IgD-negative memory B cell (primary cell): ENCODE measurements at regions not wholly inside any gene's neighbourhood (a gene's known extent, or its start where the extent isn't known, plus 50 kb on each side); places are given as distances from the start of the nearest gene placed in this dataset.

ENCODE experiments used
- H3K27ac Mint-ChIP-seq, 3 donors: one replicate each; pipeline ENCODE4 v1.8.0; 2020 to 2022; ENCODE audit warnings: mild to moderate bottlenecking in 3 of 3, mixed read lengths in 3 of 3, moderate library complexity in 1 of 3
- H3K27me3 Mint-ChIP-seq: one replicate; pipeline ENCODE4 v1.8.0; 2021; ENCODE audit warnings: mixed read lengths
- H3K36me3 Mint-ChIP-seq: one replicate; pipeline ENCODE4 v1.8.0; 2020; ENCODE audit warnings: mild to moderate bottlenecking, mixed read lengths
- H3K4me1 Mint-ChIP-seq, 3 donors: one replicate each; pipeline ENCODE4 v1.8.0; 2020 to 2022; ENCODE audit warnings: mixed read lengths in 3 of 3, mild to moderate bottlenecking in 1 of 3
- H3K4me3 Mint-ChIP-seq, 4 donors: one replicate each; pipeline ENCODE4 v1.8.0; 2020 to 2022; ENCODE audit warnings: mild to moderate bottlenecking in 4 of 4, mixed read lengths in 4 of 4, moderate library complexity in 3 of 4
- H3K9me3 Mint-ChIP-seq, 3 donors: one replicate each; pipeline ENCODE4 v1.8.0; 2020 to 2021; ENCODE audit warnings: mixed read lengths in 3 of 3, mild to moderate bottlenecking in 1 of 3

GRCh38 chr12:82120901-82121300 is 237.3 kb downstream of the CCDC59 start:
- Mint-ChIP-seq H3K27ac (no peak overlapping the region), H3K4me1 (no peaks in the 10 kb centered on the region)

GRCh38 chr12:82109243-82109642 is 248.9 kb downstream of the CCDC59 start:
- no peaks in the 10 kb centered on the region for H3K36me3 Mint-ChIP-seq
- H3K27me3 Mint-ChIP-seq: no peaks in the 10 kb centered on the region
- peaks cover 0 to 14% (median 0%) of the 10 kb centered on the region in 3 donors for H3K9me3 Mint-ChIP-seq
- no peak overlapping the region for H3K4me3 Mint-ChIP-seq
- no peak overlapping the region for H3K27ac Mint-ChIP-seq
- no peaks in the 10 kb centered on the region for H3K4me1 Mint-ChIP-seq

More at GRCh38 chr12:82120901-82121300, 237.3 kb downstream of the CCDC59 start:
- no peak overlapping the region for H3K4me3 Mint-ChIP-seq
- H3K27me3 Mint-ChIP-seq: no peaks in the 10 kb centered on the region
- H3K9me3 Mint-ChIP-seq: peaks cover 3 to 17% (median 5%) of the 10 kb centered on the region in 3 donors
- H3K36me3 Mint-ChIP-seq: peaks cover 2% of the 10 kb centered on the region

DNA sequence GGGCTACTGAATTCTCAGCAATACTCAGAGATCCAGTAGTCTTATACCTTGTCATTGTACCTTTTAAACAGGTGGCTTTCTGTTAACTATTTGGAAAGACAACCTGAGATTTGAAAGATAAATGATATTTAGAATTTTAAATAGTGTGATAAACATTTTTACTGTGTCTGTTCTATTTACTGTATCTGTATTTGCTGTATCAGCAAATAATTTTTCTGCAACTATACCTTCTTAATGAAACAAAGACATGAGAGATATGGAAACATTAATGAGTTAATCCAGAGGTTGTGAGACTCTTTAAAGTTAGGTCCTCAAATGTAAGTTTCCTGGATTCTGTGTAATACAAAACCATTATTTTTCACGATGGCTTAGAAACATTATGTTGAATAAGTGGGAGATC is 249.6 kb downstream of the CCDC59 start:
- Mint-ChIP-seq H3K27ac (no peak overlapping the region), H3K9me3 (peaks cover 0 to 14% (median 0%) of the 10 kb centered on the region in 3 donors), H3K4me1 (no peaks in the 10 kb centered on the region), H3K36me3 (no peaks in the 10 kb centered on the region), H3K27me3 (no peaks in the 10 kb centered on the region), H3K4me3 (no peak overlapping the region)

GRCh38 chr12:82099216-82099615 is 259.0 kb downstream of the CCDC59 start:
- Mint-ChIP-seq H3K27ac (no peak overlapping the region), H3K36me3 (no peaks in the 10 kb centered on the region), H3K9me3 (peaks cover 4 to 20% (median 5%) of the 10 kb centered on the region in 3 donors), H3K4me3 (no peak overlapping the region), H3K27me3 (no peaks in the 10 kb centered on the region), H3K4me1 (no peaks in the 10 kb centered on the region)

GRCh38 chr12:82097877-82098276 is 260.3 kb downstream of the CCDC59 start:
- H3K36me3 Mint-ChIP-seq: no peaks in the 10 kb centered on the region
- no peaks in the 10 kb centered on the region for H3K4me1 Mint-ChIP-seq
- H3K27me3 Mint-ChIP-seq: no peaks in the 10 kb centered on the region
- H3K9me3 Mint-ChIP-seq: peaks cover 2 to 23% (median 6%) of the 10 kb centered on the region in 3 donors
- no peak overlapping the region for H3K27ac Mint-ChIP-seq
- no peak overlapping the region for H3K4me3 Mint-ChIP-seq

GRCh38 chr12:82097438-82097837 is 260.7 kb downstream of the CCDC59 start:
- Mint-ChIP-seq H3K27me3 (no peaks in the 10 kb centered on the region), H3K4me3 (no peak overlapping the region), H3K27ac (no peak overlapping the region), H3K9me3 (peaks cover 2 to 24% (median 7%) of the 10 kb centered on the region in 3 donors), H3K4me1 (no peaks in the 10 kb centered on the region), H3K36me3 (no peaks in the 10 kb centered on the region)

GRCh38 chr12:82090165-82090564 is 268.0 kb downstream of the CCDC59 start:
- Mint-ChIP-seq H3K4me3 (no peak overlapping the region), H3K36me3 (no peaks in the 10 kb centered on the region), H3K27me3 (no peaks in the 10 kb centered on the region), H3K27ac (no peak overlapping the region), H3K4me1 (no peaks in the 10 kb centered on the region), H3K9me3 (peaks cover 4 to 20% (median 6%) of the 10 kb centered on the region in 3 donors)

GRCh38 chr12:82089369-82090121 is 268.6 kb downstream of the CCDC59 start:
- Mint-ChIP-seq H3K27me3 (no peaks in the 10 kb centered on the region), H3K4me1 (no peaks in the 10 kb centered on the region), H3K4me3 (no peak overlapping the region), H3K27ac (no peak overlapping the region), H3K9me3 (peaks cover 2 to 19% (median 4%) of the 10 kb centered on the region in 3 donors), H3K36me3 (no peaks in the 10 kb centered on the region)

GRCh38 chr12:82082501-82082900 is 275.7 kb downstream of the CCDC59 start:
- no peaks in the 10 kb centered on the region for H3K4me1 Mint-ChIP-seq
- no peaks in the 10 kb centered on the region for H3K27me3 Mint-ChIP-seq

DNA sequence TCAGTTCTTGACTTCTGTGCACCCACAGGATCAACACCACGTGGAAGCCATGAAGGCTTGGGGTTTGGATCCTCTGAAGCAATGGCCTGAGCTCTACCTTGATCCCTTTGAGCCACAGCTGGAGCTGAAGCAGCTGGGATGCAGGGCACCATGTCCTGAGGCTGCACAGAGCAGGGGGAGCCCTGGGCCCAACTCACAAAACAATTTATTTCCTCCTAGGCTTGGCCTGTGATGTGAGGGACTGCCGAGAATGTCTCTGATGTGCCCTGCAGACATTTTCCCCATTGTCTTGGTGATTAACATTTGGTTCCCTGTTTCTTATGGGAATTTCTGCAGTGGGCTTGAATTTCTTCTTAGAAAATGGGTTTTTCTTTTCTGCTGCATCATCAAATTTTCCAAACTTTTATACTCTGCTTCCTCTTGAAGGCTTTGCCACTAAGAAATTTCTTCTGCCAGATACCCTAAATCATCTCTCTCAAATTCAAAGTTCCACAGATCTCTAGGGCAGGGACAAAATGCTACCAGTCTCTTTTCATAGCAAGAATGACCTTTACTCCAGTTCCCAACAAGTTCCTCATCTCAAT is 288.2 kb downstream of the CCDC59 start:
- peaks cover 0 to 1% (median 0%) of the 10 kb centered on the region in 3 donors for H3K4me1 Mint-ChIP-seq
- no peaks in the 10 kb centered on the region for H3K36me3 Mint-ChIP-seq
- no peak overlapping the region for H3K4me3 Mint-ChIP-seq
- peaks cover 0 to 23% (median 4%) of the 10 kb centered on the region in 3 donors for H3K9me3 Mint-ChIP-seq
- no peaks in the 10 kb centered on the region for H3K27me3 Mint-ChIP-seq
- no peak overlapping the region for H3K27ac Mint-ChIP-seq

More at GRCh38 chr12:82082501-82082900, 275.7 kb downstream of the CCDC59 start:
- H3K36me3 Mint-ChIP-seq: no peaks in the 10 kb centered on the region
- no peak overlapping the region for H3K4me3 Mint-ChIP-seq
- H3K9me3 Mint-ChIP-seq: peaks cover 2 to 19% (median 4%) of the 10 kb centered on the region in 3 donors
- no peak overlapping the region for H3K27ac Mint-ChIP-seq

DNA sequence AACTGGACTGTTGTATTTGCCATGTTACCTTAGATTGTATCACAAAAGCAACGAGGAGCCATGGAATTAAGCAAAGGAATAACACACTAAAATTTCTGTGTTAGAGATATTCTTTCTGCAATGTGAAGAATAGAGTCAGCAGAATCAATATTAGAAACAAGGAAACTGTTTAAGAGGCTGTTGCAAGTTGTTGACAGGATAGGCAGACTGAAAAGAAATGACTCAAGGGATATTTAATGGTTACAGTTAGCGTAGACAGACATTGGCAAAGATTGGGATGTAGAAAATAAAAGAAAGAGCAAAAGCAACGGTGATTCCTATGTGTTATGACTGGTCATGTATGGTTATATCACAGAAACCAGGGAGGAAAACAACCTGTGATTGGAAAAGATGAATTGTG is 299.0 kb upstream of the PPFIA2 start:
- H3K4me1 Mint-ChIP-seq: no peaks in the 10 kb centered on the region
- H3K9me3 Mint-ChIP-seq: peaks cover 0 to 8% (median 4%) of the 10 kb centered on the region in 3 donors
- H3K27me3 Mint-ChIP-seq: no peaks in the 10 kb centered on the region
- H3K27ac Mint-ChIP-seq: no peak overlapping the region
- H3K4me3 Mint-ChIP-seq: no peak overlapping the region
- H3K36me3 Mint-ChIP-seq: no peaks in the 10 kb centered on the region

- Mint-ChIP-seq H3K27ac (no peak overlapping the region), H3K27me3 (no peaks in the 10 kb centered on the region), H3K4me3 (no peak overlapping the region), H3K4me1 (no peaks in the 10 kb centered on the region), H3K9me3 (peaks cover 0 to 8% (median 4%) of the 10 kb centered on the region in 3 donors), H3K36me3 (no peaks in the 10 kb centered on the region)
These were observed 298.6 kb upstream of the PPFIA2 start for GRCh38 chr12:82057770-82058169.

- Mint-ChIP-seq H3K27ac (no peak overlapping the region), H3K36me3 (no peaks in the 10 kb centered on the region), H3K27me3 (no peaks in the 10 kb centered on the region), H3K4me3 (no peak overlapping the region), H3K9me3 (peaks cover 0 to 5% (median 4%) of the 10 kb centered on the region in 3 donors), H3K4me1 (no peaks in the 10 kb centered on the region)
These were observed 296.2 kb upstream of the PPFIA2 start for GRCh38 chr12:82055391-82055790.

DNA sequence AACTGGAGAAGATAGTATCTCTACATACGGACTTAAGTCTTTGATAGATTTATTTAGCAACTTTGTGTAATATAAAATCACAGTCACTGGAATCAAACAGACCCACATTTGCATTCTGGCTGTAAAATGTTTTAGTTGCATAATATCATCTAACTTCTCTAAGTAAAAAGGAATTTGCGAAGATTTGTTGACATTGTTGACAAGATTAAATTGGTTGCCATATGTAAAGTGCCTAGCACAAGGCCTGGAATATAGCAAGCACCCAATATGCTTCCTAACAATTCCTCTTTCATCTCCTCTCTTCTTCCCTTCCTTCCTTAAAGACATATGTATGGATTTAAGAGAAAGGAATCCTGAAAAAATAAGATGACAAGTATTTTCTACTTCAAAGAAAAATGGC is 295.4 kb upstream of the PPFIA2 start:
- H3K4me1 Mint-ChIP-seq: no peaks in the 10 kb centered on the region
- no peaks in the 10 kb centered on the region for H3K36me3 Mint-ChIP-seq
- H3K27ac Mint-ChIP-seq: no peak overlapping the region
- H3K27me3 Mint-ChIP-seq: no peaks in the 10 kb centered on the region
- H3K9me3 Mint-ChIP-seq: peaks cover 0 to 5% (median 4%) of the 10 kb centered on the region in 3 donors
- H3K4me3 Mint-ChIP-seq: no peak overlapping the region

DNA sequence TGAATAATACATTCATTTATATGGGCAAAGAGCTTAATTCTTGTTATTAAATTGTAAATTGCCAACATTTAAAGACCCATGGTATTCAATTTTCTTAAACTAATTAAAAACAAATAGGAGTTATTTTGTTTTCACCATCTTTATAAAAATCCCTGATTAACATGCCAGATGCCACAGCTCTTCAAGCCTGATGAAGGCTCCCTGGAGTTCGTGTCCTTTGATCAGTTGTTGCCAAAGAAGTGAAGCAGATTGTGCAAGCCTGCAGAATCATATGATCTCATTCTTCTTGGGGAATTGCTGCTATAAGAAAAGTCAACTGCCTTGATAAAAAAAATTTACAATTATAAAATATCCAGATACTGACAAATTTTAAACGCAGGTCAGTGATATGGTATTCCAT is 288.3 kb upstream of the PPFIA2 start:
- H3K9me3 Mint-ChIP-seq: peaks cover 3 to 7% (median 4%) of the 10 kb centered on the region in 3 donors
- no peak overlapping the region for H3K27ac Mint-ChIP-seq
- H3K27me3 Mint-ChIP-seq: no peaks in the 10 kb centered on the region
- no peak overlapping the region for H3K4me3 Mint-ChIP-seq
- no peaks in the 10 kb centered on the region for H3K4me1 Mint-ChIP-seq
- H3K36me3 Mint-ChIP-seq: no peaks in the 10 kb centered on the region
